ENCODE measurements at regions not wholly inside any gene's neighbourhood (a gene's known extent, or its start where the extent isn't known, plus 50 kb on each side); places are given as distances from the start of the nearest gene placed in this dataset.

DNA sequence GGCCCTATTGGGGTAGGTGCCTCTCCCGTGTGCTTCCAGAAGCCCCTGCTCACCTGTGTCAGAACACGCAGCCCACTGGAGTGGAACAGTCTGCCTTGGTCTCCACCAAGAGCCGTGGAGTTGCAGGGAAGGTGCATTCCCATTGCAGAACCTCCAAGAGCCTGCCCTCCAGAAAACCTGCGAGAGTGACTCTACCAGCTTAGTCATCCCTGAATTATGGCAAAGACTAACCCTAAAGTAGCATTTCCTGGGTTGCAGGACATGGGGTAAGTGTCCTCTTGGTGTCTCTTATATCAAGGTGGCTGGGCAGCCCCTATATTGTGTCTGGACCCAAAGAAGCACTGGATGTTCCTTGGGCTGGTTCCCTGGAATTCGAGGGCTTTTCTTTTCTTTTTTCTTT is 224.6 kb downstream of the BCOR start:
- no peak overlapping the region for H3K4me3 ChIP-seq (ENCODE audit: insufficient read depth, low read depth, low read length)
- no peaks in the 10 kb centered on the region for H3K36me3 ChIP-seq (replicated peaks; ENCODE audit: control insufficient read depth, insufficient read depth, low read length)
- DNase-seq = no peak
- H3K27me3 ChIP-seq (ENCODE audit: control insufficient read depth, insufficient read depth, low read length) = no peaks in the 10 kb centered on the region

DNA sequence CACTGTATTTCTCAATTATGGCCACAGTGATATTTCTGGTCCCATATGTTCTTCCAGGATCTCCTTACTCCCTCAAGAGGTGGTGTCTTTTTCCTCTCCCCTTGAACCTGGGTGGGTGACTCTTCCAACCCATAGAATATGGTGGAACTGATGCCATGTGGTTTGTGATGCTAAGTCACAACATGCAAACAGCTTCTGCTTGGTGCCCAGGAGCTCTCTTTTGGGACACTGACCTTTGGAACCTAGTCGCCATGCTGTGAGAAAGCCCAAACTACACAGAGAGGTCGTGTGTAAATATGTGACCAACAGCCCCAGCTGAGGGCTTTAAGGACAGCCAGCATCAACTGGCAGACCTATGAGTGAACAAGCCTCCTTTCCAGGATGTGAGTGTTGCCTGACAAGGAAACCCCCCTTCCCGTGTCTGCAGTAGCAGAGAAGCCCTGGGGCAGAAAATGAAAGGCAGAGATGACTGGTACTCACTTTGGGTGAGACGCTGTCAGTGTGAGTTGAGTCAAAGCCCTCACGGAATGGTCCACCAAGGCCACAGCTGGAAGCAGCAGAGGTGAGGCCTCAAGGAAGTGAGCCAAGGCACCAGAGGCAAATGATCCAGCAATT is 223.4 kb downstream of the BCOR start:
- no peaks in the 10 kb centered on the region for H3K27me3 ChIP-seq (ENCODE audit: control insufficient read depth, insufficient read depth, low read length)
- DNase-seq = no peak
- H3K36me3 ChIP-seq (replicated peaks; ENCODE audit: control insufficient read depth, insufficient read depth, low read length) = no peaks in the 10 kb centered on the region
- H3K4me3 ChIP-seq (ENCODE audit: insufficient read depth, low read depth, low read length) = no peak overlapping the region

- DNase-seq = peak; percentile 56
- no peak overlapping the region for H3K4me3 ChIP-seq (ENCODE audit: insufficient read depth, low read depth, low read length)
- no peaks in the 10 kb centered on the region for H3K36me3 ChIP-seq (replicated peaks; ENCODE audit: control insufficient read depth, insufficient read depth, low read length)
- H3K27me3 ChIP-seq (ENCODE audit: control insufficient read depth, insufficient read depth, low read length) = no peaks in the 10 kb centered on the region
Measured at GRCh38 chrX:39875834-39876628, 221.7 kb downstream of the BCOR start.

DNA sequence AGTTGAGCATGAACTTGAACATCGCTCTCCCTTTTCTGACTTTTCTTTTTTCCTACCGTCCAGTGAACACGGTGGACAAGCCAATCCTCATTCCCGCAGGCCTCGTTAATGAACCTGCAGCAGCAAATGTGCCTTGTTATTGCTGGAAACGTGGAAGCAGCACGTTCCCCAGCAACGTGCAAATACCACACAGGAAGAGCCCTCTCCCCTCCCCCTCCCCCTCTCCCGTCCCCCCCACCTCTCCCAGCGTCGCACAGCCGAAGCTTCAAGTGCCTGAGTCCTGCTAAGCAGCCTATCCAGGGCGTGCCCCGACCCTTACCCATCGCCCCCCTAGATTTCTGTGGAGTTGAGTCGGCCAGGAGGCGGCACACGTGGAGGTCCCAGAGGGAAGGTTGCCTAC is 219.9 kb downstream of the BCOR start:
- H3K27me3 ChIP-seq (ENCODE audit: control insufficient read depth, insufficient read depth, low read length) = no peaks in the 10 kb centered on the region
- no peak overlapping the region for H3K4me3 ChIP-seq (ENCODE audit: insufficient read depth, low read depth, low read length)
- peak; percentile 78 for DNase-seq
- no peaks in the 10 kb centered on the region for H3K36me3 ChIP-seq (replicated peaks; ENCODE audit: control insufficient read depth, insufficient read depth, low read length)

GRCh38 chrX:39883666-39884065 is 214.1 kb downstream of the BCOR start:
- DNase-seq = no peak
- H3K27me3 ChIP-seq (ENCODE audit: control insufficient read depth, insufficient read depth, low read length) = no peaks in the 10 kb centered on the region
- H3K4me3 ChIP-seq (ENCODE audit: insufficient read depth, low read depth, low read length) = no peak overlapping the region
- H3K36me3 ChIP-seq (replicated peaks; ENCODE audit: control insufficient read depth, insufficient read depth, low read length) = no peaks in the 10 kb centered on the region

DNA sequence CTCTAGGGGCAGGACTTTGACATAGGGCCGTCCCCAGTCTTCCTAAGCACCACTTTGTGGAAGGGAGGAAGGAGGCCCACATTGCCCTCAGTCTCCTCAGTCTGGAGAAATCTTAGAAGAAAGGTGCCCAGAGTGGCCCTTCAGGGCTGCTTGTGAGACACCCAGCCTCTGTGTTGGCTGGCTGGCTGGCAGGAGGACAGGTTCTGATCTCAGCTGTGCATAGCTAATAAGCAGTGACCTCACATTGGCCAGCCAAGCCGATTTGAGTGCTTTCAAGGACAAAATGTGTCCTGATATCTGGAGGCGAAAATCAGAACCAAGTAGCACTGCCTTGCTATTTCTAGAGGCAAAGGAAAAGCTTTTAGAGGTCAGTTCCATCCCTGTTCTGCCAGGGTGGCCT is 211.5 kb downstream of the BCOR start:
- no peaks in the 10 kb centered on the region for H3K36me3 ChIP-seq (replicated peaks; ENCODE audit: control insufficient read depth, insufficient read depth, low read length)
- DNase-seq = no peak
- H3K4me3 ChIP-seq (ENCODE audit: insufficient read depth, low read depth, low read length) = no peak overlapping the region

DNA sequence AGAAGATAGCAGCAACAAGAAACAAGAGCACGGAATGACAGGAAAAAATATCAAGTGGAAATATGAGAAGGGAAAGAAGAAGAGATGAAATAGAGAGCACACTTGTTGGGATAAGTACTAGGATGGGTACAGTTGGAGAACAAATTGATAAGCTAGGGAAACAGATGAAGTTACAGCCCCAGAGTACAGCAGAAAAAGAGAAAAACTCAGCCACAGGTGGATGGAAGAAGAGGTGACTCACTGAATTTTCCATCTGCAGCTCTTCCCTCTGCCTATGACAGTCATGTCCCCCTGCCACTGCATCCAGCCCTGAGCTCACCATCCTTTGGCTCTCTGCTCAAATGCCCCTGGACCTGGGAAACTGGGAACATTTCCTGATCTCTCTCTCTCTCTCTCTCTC is 209.0 kb downstream of the BCOR start:
- DNase-seq = no peak
- no peaks in the 10 kb centered on the region for H3K27me3 ChIP-seq (ENCODE audit: control insufficient read depth, insufficient read depth, low read length)
- H3K36me3 ChIP-seq (replicated peaks; ENCODE audit: control insufficient read depth, insufficient read depth, low read length) = no peaks in the 10 kb centered on the region
- H3K4me3 ChIP-seq (ENCODE audit: insufficient read depth, low read depth, low read length) = no peak overlapping the region

More for the DNA sequence above, 211.5 kb downstream of the BCOR start:
- H3K27me3 ChIP-seq (ENCODE audit: control insufficient read depth, insufficient read depth, low read length) = no peaks in the 10 kb centered on the region

DNA sequence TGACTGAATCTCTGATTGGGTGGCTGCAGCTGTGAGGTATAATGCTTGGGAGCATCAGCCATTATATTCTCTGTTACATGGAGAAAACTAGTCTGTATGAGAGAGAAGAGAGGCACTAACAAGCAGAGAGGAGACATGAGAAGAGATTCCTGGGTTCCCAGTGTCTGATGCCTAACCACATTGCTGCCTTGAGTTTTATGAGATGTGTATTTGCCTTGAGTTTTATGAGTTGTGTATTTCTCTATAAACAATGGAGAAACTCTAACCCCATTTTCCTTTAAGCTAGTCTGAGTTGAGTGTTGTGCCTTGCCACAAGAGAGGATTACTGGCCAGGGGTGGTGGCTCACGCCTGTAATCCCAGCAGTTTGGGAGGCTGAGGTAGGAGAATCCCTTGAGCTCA is 208.1 kb downstream of the BCOR start:
- H3K4me3 ChIP-seq (ENCODE audit: insufficient read depth, low read depth, low read length) = no peak overlapping the region

DNA sequence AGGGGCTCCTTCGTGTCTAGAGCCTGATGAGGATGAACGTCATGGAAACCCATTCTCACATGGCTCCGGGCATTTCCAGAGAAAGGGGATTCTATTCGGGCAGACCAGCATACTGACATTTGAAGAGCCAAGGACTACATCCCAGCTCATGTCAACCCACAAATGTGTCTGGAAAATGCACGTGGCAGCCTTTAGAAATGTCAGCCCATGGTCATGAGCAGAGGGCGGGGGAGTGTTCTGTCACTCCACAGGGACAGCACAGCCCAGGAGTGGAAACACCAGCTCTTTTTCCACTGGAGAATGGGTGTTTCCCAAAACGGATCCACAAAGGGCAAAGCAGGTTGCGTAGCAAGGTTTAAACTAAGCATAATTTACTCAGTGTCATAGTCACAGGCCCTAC is 207.0 kb downstream of the BCOR start:
- Histone ChIP-seq H3K27me3 (ENCODE audit: control insufficient read depth, insufficient read depth, low read length) (no peaks in the 10 kb centered on the region), H3K4me3 (ENCODE audit: insufficient read depth, low read depth, low read length) (no peak overlapping the region), H3K36me3 (replicated peaks; ENCODE audit: control insufficient read depth, insufficient read depth, low read length) (no peaks in the 10 kb centered on the region)
- DNase-seq = no peak

More for the DNA sequence above, 208.1 kb downstream of the BCOR start:
- no peak for DNase-seq
- Histone ChIP-seq H3K36me3 (replicated peaks; ENCODE audit: control insufficient read depth, insufficient read depth, low read length) (no peaks in the 10 kb centered on the region), H3K27me3 (ENCODE audit: control insufficient read depth, insufficient read depth, low read length) (no peaks in the 10 kb centered on the region)

DNA sequence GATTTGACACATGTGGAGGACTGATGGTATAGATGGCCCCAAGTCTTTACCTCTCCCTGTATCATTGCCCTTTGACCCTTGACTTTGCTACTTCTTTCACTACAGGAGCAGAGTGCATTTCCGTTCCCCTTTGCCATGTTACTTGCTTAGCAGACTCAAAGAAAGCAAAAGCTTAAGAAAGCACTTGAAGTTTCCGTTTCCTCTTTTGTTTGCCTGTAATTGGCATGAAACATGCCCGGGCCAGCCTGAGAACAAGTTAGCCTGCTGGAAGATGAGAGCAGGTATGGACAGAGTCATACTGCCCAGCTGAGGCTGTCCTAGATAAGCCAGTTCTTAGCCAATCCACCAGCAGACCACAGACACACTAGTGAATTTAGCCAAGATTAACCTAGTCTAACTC is 206.0 kb downstream of the BCOR start:
- no peak overlapping the region for H3K4me3 ChIP-seq (ENCODE audit: insufficient read depth, low read depth, low read length)
- no peaks in the 10 kb centered on the region for H3K36me3 ChIP-seq (replicated peaks; ENCODE audit: control insufficient read depth, insufficient read depth, low read length)
- no peak for DNase-seq
- H3K27me3 ChIP-seq (ENCODE audit: control insufficient read depth, insufficient read depth, low read length) = no peaks in the 10 kb centered on the region

DNA sequence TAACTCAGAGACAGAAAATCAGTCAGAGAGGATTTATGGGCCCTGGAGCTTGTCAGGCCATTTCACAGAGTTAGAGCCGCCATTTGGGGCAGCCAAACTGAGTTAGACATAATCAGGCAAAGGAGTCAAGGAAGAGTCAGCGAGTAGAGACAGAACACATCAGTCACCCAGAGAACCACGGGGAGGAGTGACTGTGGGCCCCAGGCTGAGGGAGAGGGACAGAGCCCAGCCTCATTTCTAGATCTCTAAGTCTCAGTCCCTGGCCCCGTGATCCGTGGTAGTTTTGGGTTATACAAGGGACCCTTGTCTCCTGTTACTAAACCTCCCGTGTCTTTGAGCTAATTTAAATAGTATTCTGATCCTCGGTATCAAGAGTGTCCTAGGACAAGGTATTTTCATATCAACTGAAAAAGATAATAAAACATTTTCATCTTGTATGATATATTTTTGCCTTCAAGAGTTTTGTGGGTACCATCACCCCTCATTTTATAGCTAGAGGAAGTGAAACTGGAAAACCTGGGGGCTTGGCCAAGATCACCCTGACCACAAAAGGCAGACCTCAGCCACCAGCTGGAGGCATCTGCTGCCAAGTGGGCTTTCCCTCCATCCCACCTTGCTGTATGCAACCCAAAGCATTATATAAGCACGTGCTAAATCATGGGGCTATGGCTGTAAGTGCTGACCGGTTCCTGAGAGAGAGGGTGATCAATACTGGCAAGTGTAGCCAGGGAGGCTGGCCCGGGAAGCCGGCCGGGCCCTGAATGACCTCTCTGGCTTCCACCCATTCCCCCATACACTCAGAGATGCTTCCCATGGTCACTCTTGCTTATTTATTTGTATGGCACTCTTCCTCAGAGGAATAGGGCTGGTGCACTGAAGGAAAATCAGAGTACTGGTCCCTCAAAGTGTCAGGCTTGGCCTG is 204.1 kb downstream of the BCOR start:
- no peak for DNase-seq
- no peak overlapping the region for H3K4me3 ChIP-seq (ENCODE audit: insufficient read depth, low read depth, low read length)
- H3K36me3 ChIP-seq (replicated peaks; ENCODE audit: control insufficient read depth, insufficient read depth, low read length) = no peaks in the 10 kb centered on the region
- H3K27me3 ChIP-seq (ENCODE audit: control insufficient read depth, insufficient read depth, low read length) = no peaks in the 10 kb centered on the region

- no peaks in the 10 kb centered on the region for H3K27me3 ChIP-seq (ENCODE audit: control insufficient read depth, insufficient read depth, low read length)
- no peaks in the 10 kb centered on the region for H3K36me3 ChIP-seq (replicated peaks; ENCODE audit: control insufficient read depth, insufficient read depth, low read length)
- H3K4me3 ChIP-seq (ENCODE audit: insufficient read depth, low read depth, low read length) = no peak overlapping the region
- DNase-seq = peak; percentile 63
Measured at GRCh38 chrX:39894683-39895082, 203.1 kb downstream of the BCOR start.

DNA sequence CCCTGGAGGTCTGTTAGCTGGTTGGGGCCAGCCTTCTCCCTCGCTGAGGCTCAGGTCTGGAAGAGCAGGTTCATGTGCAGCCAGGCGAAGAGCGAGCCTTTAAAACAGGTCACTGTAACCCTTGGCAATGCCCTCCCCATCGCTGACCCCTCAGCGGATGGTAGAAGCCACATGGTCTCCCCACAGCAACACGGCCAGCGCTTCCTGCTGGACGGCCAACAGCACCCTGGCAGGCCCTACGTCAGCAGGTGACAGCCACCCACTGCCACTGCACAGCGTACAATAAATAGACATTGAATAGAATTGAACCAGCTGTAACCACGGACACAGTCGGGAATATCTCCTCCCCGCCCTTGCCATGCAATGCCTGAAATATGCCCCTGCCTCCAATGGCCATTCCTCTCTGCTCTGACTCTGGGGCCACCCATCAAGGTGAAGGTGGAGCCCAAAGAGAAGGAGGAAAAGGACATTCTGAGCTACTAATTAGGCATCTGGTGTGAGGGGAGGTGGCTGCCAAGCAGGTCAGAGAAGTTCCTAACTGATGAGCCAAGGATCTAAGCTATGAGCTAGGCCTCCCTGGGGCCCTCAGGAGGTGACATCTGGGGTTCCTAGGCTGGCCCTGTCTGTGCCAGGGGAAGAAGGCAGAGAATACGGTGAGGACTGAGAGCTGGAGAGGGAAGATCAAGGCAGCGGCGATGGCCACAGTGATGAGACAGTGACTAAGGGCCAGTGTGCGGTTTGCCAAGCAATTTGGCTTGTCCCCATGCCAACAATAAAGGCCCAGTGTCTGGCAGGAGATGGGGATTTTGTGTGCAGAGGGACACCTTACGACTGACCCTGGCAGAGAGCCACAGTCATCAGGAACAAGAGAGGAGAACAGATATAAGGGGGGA is 202.3 kb downstream of the BCOR start:
- no peaks in the 10 kb centered on the region for H3K36me3 ChIP-seq (replicated peaks; ENCODE audit: control insufficient read depth, insufficient read depth, low read length)
- H3K27me3 ChIP-seq (ENCODE audit: control insufficient read depth, insufficient read depth, low read length) = peaks cover 3% of the 10 kb centered on the region; the same call in 1 of the 2 replicates
- H3K4me3 ChIP-seq (ENCODE audit: insufficient read depth, low read depth, low read length) = no peak overlapping the region
- DNase-seq = no peak

Measured in H7 (cell line).